Type B pancreatic cell (in vitro differentiated cells): ENCODE measurements at regions not wholly inside any gene's neighbourhood (a gene's known extent, or its start where the extent isn't known, plus 50 kb on each side); places are given as distances from the start of the nearest gene placed in this dataset.
"Not testable (repeated sequence)": the region's sequence is repeated elsewhere in the genome, so short reads cannot be mapped to it uniquely, and the experiment has no call there.

ENCODE experiments used
- DNase-seq: peaks from one replicate; pipeline ENCODE4 v3.0.0; 2021; ENCODE audit warnings: mixed read lengths; ENCODE audit not compliant: unreplicated experiment; ENCODE audit errors: extremely low spot score
- H3K27ac Mint-ChIP-seq: 2 replicates; pipeline ENCODE4 v1.8.0; 2021; ENCODE audit warnings: mild to moderate bottlenecking, mixed read lengths
- H3K27me3 Mint-ChIP-seq: 2 replicates; pipeline ENCODE4 v1.8.0; 2021; ENCODE audit warnings: mixed read lengths
- H3K36me3 Mint-ChIP-seq: 2 replicates; pipeline ENCODE4 v1.8.0; 2021; ENCODE audit warnings: mixed read lengths
- H3K4me1 Mint-ChIP-seq: one replicate; pipeline ENCODE4 v1.8.0; 2021; ENCODE audit warnings: mixed read lengths; ENCODE audit not compliant: unreplicated experiment
- H3K4me3 Mint-ChIP-seq: 2 replicates; pipeline ENCODE4 v1.8.0; 2021; ENCODE audit warnings: mild to moderate bottlenecking, mixed read lengths
- H3K9me3 Mint-ChIP-seq: 2 replicates; pipeline ENCODE4 v1.8.0; 2021; ENCODE audit warnings: mixed read lengths
- TF ChIP-seq, protein P1 (sequence below): fragments of 200-600 bp; sonication (generic); conservative IDR thresholded peaks from 2 replicates; pipeline ENCODE4 v1.5.0; 2021; ENCODE audit warnings: antibody characterized with exemption, mild to moderate bottlenecking

DNA sequence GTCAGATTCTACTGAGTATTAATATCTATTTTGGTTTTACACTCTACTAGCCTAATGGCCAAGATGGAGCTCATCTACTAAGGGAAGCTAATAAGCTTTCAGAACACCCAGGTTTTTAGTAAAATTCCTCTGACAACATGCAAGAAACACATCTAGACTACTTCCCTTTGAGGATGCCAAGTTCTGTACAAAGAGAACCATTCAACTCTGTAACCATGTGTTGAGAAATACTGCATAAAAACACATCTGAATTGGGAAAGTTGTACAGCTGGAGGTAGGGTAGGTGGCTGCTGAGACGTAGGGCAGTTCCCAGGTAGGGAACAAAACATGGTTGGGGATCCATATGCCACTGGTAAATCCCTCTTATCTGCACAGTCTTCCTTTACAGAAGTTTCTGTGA lies 66.2 kb downstream of the SC5D start:
- no peak for DNase-seq
- Mint-ChIP-seq H3K27me3 (peaks cover 4% of the 10 kb centered on the region), H3K27ac (no peak overlapping the region), H3K4me3 (no peak overlapping the region), H3K36me3 (no peaks in the 10 kb centered on the region), H3K9me3 (no peaks in the 10 kb centered on the region), H3K4me1 (no peaks in the 10 kb centered on the region)
- TF ChIP-seq, protein P1, sequence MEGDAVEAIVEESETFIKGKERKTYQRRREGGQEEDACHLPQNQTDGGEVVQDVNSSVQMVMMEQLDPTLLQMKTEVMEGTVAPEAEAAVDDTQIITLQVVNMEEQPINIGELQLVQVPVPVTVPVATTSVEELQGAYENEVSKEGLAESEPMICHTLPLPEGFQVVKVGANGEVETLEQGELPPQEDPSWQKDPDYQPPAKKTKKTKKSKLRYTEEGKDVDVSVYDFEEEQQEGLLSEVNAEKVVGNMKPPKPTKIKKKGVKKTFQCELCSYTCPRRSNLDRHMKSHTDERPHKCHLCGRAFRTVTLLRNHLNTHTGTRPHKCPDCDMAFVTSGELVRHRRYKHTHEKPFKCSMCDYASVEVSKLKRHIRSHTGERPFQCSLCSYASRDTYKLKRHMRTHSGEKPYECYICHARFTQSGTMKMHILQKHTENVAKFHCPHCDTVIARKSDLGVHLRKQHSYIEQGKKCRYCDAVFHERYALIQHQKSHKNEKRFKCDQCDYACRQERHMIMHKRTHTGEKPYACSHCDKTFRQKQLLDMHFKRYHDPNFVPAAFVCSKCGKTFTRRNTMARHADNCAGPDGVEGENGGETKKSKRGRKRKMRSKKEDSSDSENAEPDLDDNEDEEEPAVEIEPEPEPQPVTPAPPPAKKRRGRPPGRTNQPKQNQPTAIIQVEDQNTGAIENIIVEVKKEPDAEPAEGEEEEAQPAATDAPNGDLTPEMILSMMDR, result no peak

DNA sequence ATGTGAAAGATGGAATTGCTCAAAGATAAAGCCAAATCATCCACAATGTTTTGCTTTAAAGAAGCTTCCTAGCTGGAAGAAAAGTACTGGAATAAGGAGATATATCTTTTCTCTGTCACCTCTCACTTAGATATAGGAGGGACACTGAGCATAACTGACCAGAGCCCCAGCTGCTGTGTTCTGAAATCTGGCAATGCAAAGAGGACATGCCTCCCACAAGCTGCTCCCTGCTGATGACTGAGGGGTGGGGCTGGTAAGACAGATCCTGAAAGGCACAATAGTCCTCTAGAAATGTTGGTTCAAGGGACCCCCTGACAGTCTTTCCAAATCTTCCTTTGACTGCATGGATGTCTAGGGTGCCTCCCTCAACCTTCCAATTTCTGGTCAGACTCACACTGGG lies 67.0 kb downstream of the SC5D start:
- no peak overlapping the region for H3K27ac Mint-ChIP-seq
- H3K36me3 Mint-ChIP-seq, result no peaks in the 10 kb centered on the region
- no peaks in the 10 kb centered on the region for H3K9me3 Mint-ChIP-seq
- no peaks in the 10 kb centered on the region for H3K4me1 Mint-ChIP-seq
- peaks cover 4% of the 10 kb centered on the region for H3K27me3 Mint-ChIP-seq
- no peak overlapping the region for H3K4me3 Mint-ChIP-seq
- TF ChIP-seq, protein P1, result no peak
- no peak for DNase-seq

DNA sequence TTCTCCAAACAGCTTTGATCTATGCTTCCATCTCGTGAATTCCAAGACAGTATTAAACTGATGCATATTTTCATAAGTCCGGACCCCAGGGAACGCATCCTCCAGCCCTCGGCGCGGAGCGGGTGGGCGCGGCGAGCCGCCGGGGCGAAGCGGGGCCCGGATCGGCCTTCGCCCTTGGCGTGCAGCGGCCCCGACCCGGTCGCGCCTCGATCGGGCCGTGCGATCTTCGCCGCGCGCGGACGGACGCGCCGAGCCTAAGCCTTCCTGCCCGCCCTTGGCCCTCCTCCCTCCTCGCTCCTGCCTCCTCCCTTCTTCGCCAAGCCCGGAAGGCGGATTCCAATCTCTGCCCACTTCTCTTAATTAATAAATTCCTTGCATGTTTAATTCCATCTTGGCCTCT lies 70.4 kb downstream of the SC5D start:
- H3K4me1 Mint-ChIP-seq, result peaks cover 10% of the 10 kb centered on the region
- H3K4me3 Mint-ChIP-seq, H3K36me3 Mint-ChIP-seq, H3K9me3 Mint-ChIP-seq, DNase-seq, H3K27ac Mint-ChIP-seq: not testable (repeated sequence)
- H3K27me3 Mint-ChIP-seq, result peaks cover 10% of the 10 kb centered on the region

DNA sequence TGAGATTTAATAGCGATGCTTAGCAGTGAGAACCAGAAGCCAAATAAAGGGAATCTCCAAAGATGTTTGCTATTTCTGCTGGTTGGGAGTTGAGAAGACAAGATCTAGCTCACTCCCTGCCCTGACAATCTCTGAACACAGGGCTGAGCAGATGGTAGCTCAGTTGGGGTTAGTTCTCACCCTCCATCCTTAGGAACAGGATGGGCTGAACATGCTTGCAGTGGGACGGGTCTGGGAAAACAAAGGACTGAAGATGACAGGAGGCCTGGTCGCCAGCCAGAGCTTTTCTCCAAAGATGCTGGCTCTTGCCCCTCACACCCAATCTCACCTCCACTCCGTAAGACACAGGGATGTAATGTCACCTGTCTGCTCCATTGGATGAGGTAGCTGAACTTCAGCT lies 72.7 kb downstream of the SC5D start:
- DNase-seq, result no peak
- Mint-ChIP-seq H3K27ac (no peak overlapping the region), H3K36me3 (no peaks in the 10 kb centered on the region), H3K27me3 (peaks cover 11% of the 10 kb centered on the region), H3K4me1 (peaks cover 22% of the 10 kb centered on the region), H3K4me3 (no peak overlapping the region), H3K9me3 (peaks cover 6% of the 10 kb centered on the region)
- TF ChIP-seq, protein P1, result no peak

DNA sequence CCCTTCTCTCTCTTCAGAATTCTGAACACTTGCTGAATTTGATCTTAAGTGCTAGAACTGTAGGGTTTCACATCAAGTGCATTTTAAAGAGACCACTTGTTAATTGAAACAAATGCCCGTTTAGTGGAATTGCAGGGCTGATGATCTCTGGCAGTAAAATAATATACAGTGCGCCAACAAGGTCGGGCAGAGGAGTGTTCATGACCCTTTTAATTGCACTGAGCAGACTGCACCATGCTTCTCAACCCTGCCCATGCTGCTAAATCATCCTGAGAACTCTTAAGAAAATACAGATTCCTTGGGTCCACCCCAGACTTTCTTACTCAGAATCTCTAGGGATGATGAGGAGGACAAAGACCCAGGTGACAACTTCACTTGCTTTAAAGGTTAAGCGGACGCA lies 73.5 kb downstream of the SC5D start:
- no peak overlapping the region for H3K4me3 Mint-ChIP-seq
- DNase-seq, result no peak
- peaks cover 22% of the 10 kb centered on the region for H3K4me1 Mint-ChIP-seq
- TF ChIP-seq, protein P1, result no peak
- H3K9me3 Mint-ChIP-seq, result peaks cover 6% of the 10 kb centered on the region
- peaks cover 11% of the 10 kb centered on the region for H3K27me3 Mint-ChIP-seq
- H3K27ac Mint-ChIP-seq, result no peak overlapping the region
- H3K36me3 Mint-ChIP-seq, result no peaks in the 10 kb centered on the region

DNA sequence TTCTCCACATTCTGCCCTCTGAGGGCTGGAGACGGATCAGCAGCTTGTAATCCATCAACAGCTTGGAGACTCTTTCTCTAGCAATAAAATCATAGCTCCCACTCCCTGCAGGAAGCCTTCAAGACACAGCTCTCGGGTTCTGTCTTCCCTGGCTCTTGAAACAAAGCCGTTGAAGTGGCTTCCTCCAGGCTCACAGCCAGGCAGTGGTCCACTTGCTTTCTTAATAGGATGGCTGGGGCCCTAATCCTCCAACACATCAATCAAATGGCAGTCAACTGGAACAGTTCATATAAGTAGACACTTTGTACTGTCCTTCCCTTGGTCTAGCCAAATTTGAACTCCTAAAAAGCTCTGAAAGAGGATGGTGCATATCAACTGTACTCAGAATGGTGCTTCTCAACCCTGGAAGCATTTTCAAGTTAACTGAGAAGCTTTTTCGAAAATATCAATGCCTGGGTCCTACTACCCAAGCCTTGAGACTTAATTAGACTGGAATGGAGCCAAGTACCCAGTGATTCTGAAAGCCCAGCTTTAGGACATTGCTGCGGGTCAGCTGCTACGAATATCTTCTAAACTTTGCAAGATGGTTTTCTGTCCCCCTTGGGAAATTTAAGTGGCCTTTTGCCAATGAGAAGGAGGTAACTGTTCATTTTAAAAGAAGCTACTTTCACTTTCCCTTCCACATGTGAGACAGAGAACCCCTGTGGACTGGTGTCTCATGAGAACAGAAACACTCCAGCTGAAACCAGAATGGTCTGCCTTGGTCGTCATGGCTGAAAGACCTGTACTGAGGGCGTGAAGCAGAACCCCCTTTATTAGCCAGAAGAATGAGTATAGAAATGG lies 74.7 kb downstream of the SC5D start:
- H3K4me1 Mint-ChIP-seq, result peaks cover 22% of the 10 kb centered on the region
- no peak for DNase-seq
- no peak overlapping the region for H3K27ac Mint-ChIP-seq
- TF ChIP-seq, protein P1, result no peak
- peaks cover 10% of the 10 kb centered on the region for H3K9me3 Mint-ChIP-seq
- no peaks in the 10 kb centered on the region for H3K36me3 Mint-ChIP-seq
- H3K27me3 Mint-ChIP-seq, result peaks cover 11% of the 10 kb centered on the region
- no peak overlapping the region for H3K4me3 Mint-ChIP-seq
